Activated CD8-positive, alpha-beta memory T cell treated with anti-CD3 and anti-CD28 coated beads, Interleukin-2, amount 50 U/mL, for 24 hours (primary cell): ENCODE measurements at regions not wholly inside any gene's neighbourhood (a gene's known extent, or its start where the extent isn't known, plus 50 kb on each side); places are given as distances from the start of the nearest gene placed in this dataset.

Experiments used
- DNase-seq: peaks from one replicate; pipeline ENCODE4 v3.0.0-alpha.2; 2020; ENCODE audit errors: extremely low read depth

- DNase-seq, result no peak
These were observed 232.6 kb upstream of the SKOR2 start for GRCh38 chr18:47484068-47484467.

GRCh38 chr18:47480166-47480565 lies 228.7 kb upstream of the SKOR2 start:
- DNase-seq, result no peak

- DNase-seq, result no peak
These were observed 220.3 kb upstream of the SKOR2 start for GRCh38 chr18:47471784-47472183.

GRCh38 chr18:47470941-47471340 lies 219.5 kb upstream of the SKOR2 start:
- DNase-seq, result no peak

GRCh38 chr18:47469576-47469975 lies 218.1 kb upstream of the SKOR2 start:
- no peak for DNase-seq

- no peak for DNase-seq
These were observed 210.5 kb upstream of the SKOR2 start for GRCh38 chr18:47461977-47462376.

- no peak for DNase-seq
These were observed 210.0 kb upstream of the SKOR2 start for GRCh38 chr18:47461406-47461948.

GRCh38 chr18:47458483-47458882 lies 207.0 kb upstream of the SKOR2 start:
- no peak for DNase-seq

- DNase-seq, result no peak
These were observed 206.2 kb upstream of the SKOR2 start for GRCh38 chr18:47457614-47458013.

GRCh38 chr18:47453038-47453437 lies 201.6 kb upstream of the SKOR2 start:
- no peak for DNase-seq

GRCh38 chr18:47448956-47449355 lies 197.5 kb upstream of the SKOR2 start:
- DNase-seq, result no peak

GRCh38 chr18:47441914-47442313 lies 190.5 kb upstream of the SKOR2 start:
- DNase-seq, result no peak

GRCh38 chr18:47438001-47438400 lies 186.5 kb upstream of the SKOR2 start:
- DNase-seq, result no peak

GRCh38 chr18:47436871-47437270 lies 185.4 kb upstream of the SKOR2 start:
- DNase-seq, result no peak

GRCh38 chr18:47434214-47434746 lies 182.8 kb upstream of the SKOR2 start:
- DNase-seq, result no peak

GRCh38 chr18:47427923-47428637 lies 176.6 kb upstream of the SKOR2 start:
- DNase-seq, result no peak

GRCh38 chr18:47427072-47427471 lies 175.6 kb upstream of the SKOR2 start:
- no peak for DNase-seq

- DNase-seq, result no peak
These were observed 173.9 kb upstream of the SKOR2 start for GRCh38 chr18:47425365-47425764.

GRCh38 chr18:47422524-47422923 lies 171.1 kb upstream of the SKOR2 start:
- no peak for DNase-seq

- no peak for DNase-seq
These were observed 168.7 kb upstream of the SKOR2 start for GRCh38 chr18:47420130-47420529.

GRCh38 chr18:47418746-47419145 lies 167.3 kb upstream of the SKOR2 start:
- no peak for DNase-seq

- DNase-seq, result no peak
These were observed 166.3 kb upstream of the SKOR2 start for GRCh38 chr18:47417807-47418206.

GRCh38 chr18:47415881-47416280 lies 164.4 kb upstream of the SKOR2 start:
- DNase-seq, result no peak

GRCh38 chr18:47413327-47413726 lies 161.9 kb upstream of the SKOR2 start:
- DNase-seq, result no peak
